ENCODE measurements at regions not wholly inside any gene's neighbourhood (a gene's known extent, or its start where the extent isn't known, plus 50 kb on each side); places are given as distances from the start of the nearest gene placed in this dataset.

GRCh38 chr20:24190905-24191304 lies 202.3 kb upstream of the GGTLC1 start:
- Mint-ChIP-seq H3K36me3 (no peaks in the 10 kb centered on the region), H3K4me3 (no peak overlapping the region), H3K9me3 (peaks cover 6 to 11% of the 10 kb centered on the region in 2 donors), H3K27ac (no peak overlapping the region), H3K4me1 (peaks cover 0 to 2% of the 10 kb centered on the region in 2 donors), H3K27me3 (peaks cover 9 to 27% of the 10 kb centered on the region in 2 donors)
- ATAC-seq (replicated peaks) (no peak), DNase-seq (no peak)

- H3K36me3 Mint-ChIP-seq = no peaks in the 10 kb centered on the region
- no peak overlapping the region for H3K4me3 Mint-ChIP-seq
- H3K4me1 Mint-ChIP-seq = peaks cover 0 to 4% of the 10 kb centered on the region in 2 donors
- no peak for ATAC-seq (replicated peaks)
- H3K27ac Mint-ChIP-seq = no peak overlapping the region
- no peak for DNase-seq
- peaks cover 6 to 9% of the 10 kb centered on the region in 2 donors for H3K9me3 Mint-ChIP-seq
- peaks cover 3 to 13% of the 10 kb centered on the region in 2 donors for H3K27me3 Mint-ChIP-seq
These were observed 197.2 kb upstream of the GGTLC1 start for GRCh38 chr20:24185791-24186190.

GRCh38 chr20:24181151-24181550 lies 192.6 kb upstream of the GGTLC1 start:
- Mint-ChIP-seq H3K27ac (no peak overlapping the region), H3K4me3 (no peak overlapping the region), H3K9me3 (peaks cover 0 to 2% of the 10 kb centered on the region in 2 donors), H3K27me3 (peaks cover 17 to 41% of the 10 kb centered on the region in 2 donors), H3K4me1 (peaks cover 0 to 3% of the 10 kb centered on the region in 2 donors), H3K36me3 (no peaks in the 10 kb centered on the region)
- DNase-seq (no peak), ATAC-seq (replicated peaks) (no peak)

GRCh38 chr20:24169256-24169655 lies 180.7 kb upstream of the GGTLC1 start:
- Mint-ChIP-seq H3K27me3 (peaks cover 21 to 34% of the 10 kb centered on the region in 2 donors), H3K27ac (no peak overlapping the region), H3K4me3 (no peak overlapping the region), H3K36me3 (peaks cover 0 to 4% of the 10 kb centered on the region in 2 donors), H3K4me1 (no peaks in the 10 kb centered on the region), H3K9me3 (peaks cover 14 to 18% of the 10 kb centered on the region in 2 donors)
- ATAC-seq (replicated peaks) = no peak
- no peak for DNase-seq

GRCh38 chr20:24166412-24166811 lies 177.8 kb upstream of the GGTLC1 start:
- H3K36me3 Mint-ChIP-seq = no peaks in the 10 kb centered on the region
- no peak for DNase-seq
- H3K4me3 Mint-ChIP-seq = no peak overlapping the region
- H3K4me1 Mint-ChIP-seq = no peaks in the 10 kb centered on the region
- peaks cover 10% of the 10 kb centered on the region in 2 donors for H3K27me3 Mint-ChIP-seq
- H3K27ac Mint-ChIP-seq = no peak overlapping the region
- ATAC-seq (replicated peaks) = no peak
- peaks cover 2 to 11% of the 10 kb centered on the region in 2 donors for H3K9me3 Mint-ChIP-seq

- Mint-ChIP-seq H3K36me3 (no peaks in the 10 kb centered on the region), H3K9me3 (peaks cover 2 to 8% of the 10 kb centered on the region in 2 donors), H3K27me3 (peaks cover 6 to 9% of the 10 kb centered on the region in 2 donors), H3K27ac (no peak overlapping the region), H3K4me3 (no peak overlapping the region), H3K4me1 (no peaks in the 10 kb centered on the region)
- no peak for DNase-seq
- ATAC-seq (replicated peaks) = no peak
These were observed 177.5 kb upstream of the GGTLC1 start for GRCh38 chr20:24166123-24166381.

GRCh38 chr20:24165301-24166122 lies 176.9 kb upstream of the GGTLC1 start:
- Mint-ChIP-seq H3K27me3 (peaks cover 6 to 9% of the 10 kb centered on the region in 2 donors), H3K9me3 (peaks cover 2 to 4% of the 10 kb centered on the region in 2 donors), H3K4me1 (no peaks in the 10 kb centered on the region), H3K36me3 (no peaks in the 10 kb centered on the region), H3K4me3 (no peak overlapping the region), H3K27ac (no peak overlapping the region)
- ATAC-seq (replicated peaks) = no peak
- no peak for DNase-seq

GRCh38 chr20:24164360-24164759 lies 175.8 kb upstream of the GGTLC1 start:
- H3K27ac Mint-ChIP-seq = no peak overlapping the region
- H3K4me3 Mint-ChIP-seq = no peak overlapping the region
- no peaks in the 10 kb centered on the region for H3K36me3 Mint-ChIP-seq
- DNase-seq (no peak), ATAC-seq (replicated peaks) (no peak)
- peaks cover 6 to 9% of the 10 kb centered on the region in 2 donors for H3K27me3 Mint-ChIP-seq
- H3K4me1 Mint-ChIP-seq = no peaks in the 10 kb centered on the region
- peaks cover 2 to 4% of the 10 kb centered on the region in 2 donors for H3K9me3 Mint-ChIP-seq

- DNase-seq = no peak
- Mint-ChIP-seq H3K4me3 (no peak overlapping the region), H3K36me3 (no peaks in the 10 kb centered on the region), H3K27me3 (peaks cover 6 to 9% of the 10 kb centered on the region in 2 donors), H3K27ac (no peak overlapping the region), H3K9me3 (peaks cover 2 to 4% of the 10 kb centered on the region in 2 donors), H3K4me1 (no peaks in the 10 kb centered on the region)
- no peak for ATAC-seq (replicated peaks)
These were observed 174.9 kb upstream of the GGTLC1 start for GRCh38 chr20:24163506-24163905.

GRCh38 chr20:24160563-24161281 lies 172.1 kb upstream of the GGTLC1 start:
- Mint-ChIP-seq H3K4me3 (no peak overlapping the region), H3K27me3 (peaks cover 0 to 6% of the 10 kb centered on the region in 2 donors), H3K9me3 (peaks cover 2 to 4% of the 10 kb centered on the region in 2 donors), H3K36me3 (no peaks in the 10 kb centered on the region), H3K4me1 (no peaks in the 10 kb centered on the region), H3K27ac (no peak overlapping the region)
- DNase-seq = no peak
- ATAC-seq (replicated peaks) = no peak

- ATAC-seq (replicated peaks) = no peak
- Mint-ChIP-seq H3K27ac (no peak overlapping the region), H3K4me3 (no peak overlapping the region), H3K9me3 (peaks cover 0 to 2% of the 10 kb centered on the region in 2 donors), H3K4me1 (no peaks in the 10 kb centered on the region), H3K27me3 (peaks cover 13 to 28% of the 10 kb centered on the region in 2 donors), H3K36me3 (no peaks in the 10 kb centered on the region)
- no peak for DNase-seq
These were observed 169.7 kb upstream of the GGTLC1 start for GRCh38 chr20:24158281-24158680.

- Mint-ChIP-seq H3K27me3 (peaks cover 13 to 36% of the 10 kb centered on the region in 2 donors), H3K4me1 (no peaks in the 10 kb centered on the region), H3K4me3 (no peak overlapping the region), H3K27ac (no peak overlapping the region), H3K36me3 (no peaks in the 10 kb centered on the region), H3K9me3 (no peaks in the 10 kb centered on the region)
- ATAC-seq (replicated peaks) (no peak), DNase-seq (no peak)
These were observed 168.6 kb upstream of the GGTLC1 start for GRCh38 chr20:24157213-24157612.

- H3K27ac Mint-ChIP-seq = no peak overlapping the region
- H3K4me3 Mint-ChIP-seq = no peak overlapping the region
- peaks cover 0 to 5% of the 10 kb centered on the region in 2 donors for H3K4me1 Mint-ChIP-seq
- H3K9me3 Mint-ChIP-seq = peaks cover 8 to 11% of the 10 kb centered on the region in 2 donors
- no peaks in the 10 kb centered on the region for H3K36me3 Mint-ChIP-seq
- peaks cover 21 to 45% of the 10 kb centered on the region in 2 donors for H3K27me3 Mint-ChIP-seq
- ATAC-seq (replicated peaks) = no peak
- DNase-seq = no peak
These were observed 164.8 kb upstream of the GGTLC1 start for GRCh38 chr20:24153101-24154040.
